Muscle of back (tissue), 3 donors: ENCODE measurements at regions not wholly inside any gene's neighbourhood (a gene's known extent, or its start where the extent isn't known, plus 50 kb on each side); places are given as distances from the start of the nearest gene placed in this dataset.
"Not testable (repeated sequence)": the region's sequence is repeated elsewhere in the genome, so short reads cannot be mapped to it uniquely, and the experiment has no call there.

Experiments used
- DNase-seq, 3 donors: peaks; one replicate each; pipeline versions ENCODE4 v3.0.0 to v3.0.0-alpha.2; 2013

GRCh38 chr12:19764408-19764807, 325.1 kb downstream of the AEBP2 start:
- no peak for DNase-seq

DNA sequence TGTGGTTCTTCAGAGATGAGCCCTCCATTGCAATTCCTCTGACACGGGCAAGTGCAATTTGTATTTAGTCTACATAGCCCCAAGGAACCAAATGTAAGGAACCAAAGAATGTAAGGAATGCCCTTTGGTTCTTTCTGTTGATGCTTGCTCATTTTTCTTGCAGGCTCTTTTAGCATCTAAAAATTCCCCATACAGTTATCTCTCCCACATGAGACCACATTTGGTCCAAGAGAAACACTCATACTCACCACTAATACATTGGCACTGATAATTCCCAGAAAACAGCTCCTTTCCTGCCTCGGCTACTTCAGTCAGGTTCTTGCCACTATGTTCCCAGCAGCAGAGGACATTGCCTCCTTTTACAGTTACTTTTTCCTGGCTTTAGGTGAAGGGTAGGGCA, 332.6 kb downstream of the AEBP2 start:
- DNase-seq: peak in 1 of 3 donors; percentile 70

GRCh38 chr12:19772776-19773175, 333.5 kb downstream of the AEBP2 start:
- DNase-seq: no peak

- no peak for DNase-seq
Observed at GRCh38 chr12:19775241-19775640, 335.9 kb downstream of the AEBP2 start.

GRCh38 chr12:19775976-19776375, 336.7 kb downstream of the AEBP2 start:
- not testable (repeated sequence) for DNase-seq

DNA sequence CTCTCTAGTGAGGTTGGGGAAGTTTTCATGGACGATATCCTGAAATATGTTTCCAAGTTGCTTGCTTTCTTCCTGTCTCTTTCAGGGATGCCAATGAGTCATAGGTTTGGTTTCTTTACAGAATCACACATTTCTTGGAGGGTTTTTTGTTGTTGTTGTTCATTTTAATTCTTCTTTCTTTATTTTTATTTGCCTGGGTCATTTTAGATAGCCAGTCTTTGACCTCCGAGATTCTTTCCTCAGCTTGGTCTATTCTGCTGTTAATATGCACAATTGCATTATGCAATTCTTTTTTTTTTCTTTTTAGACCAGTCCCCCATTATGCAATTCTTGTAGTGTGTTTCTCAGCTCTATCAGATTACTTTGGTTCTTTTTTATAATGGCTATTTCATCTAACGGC, 338.9 kb downstream of the AEBP2 start:
- DNase-seq: no peak

- no peak for DNase-seq
Observed at GRCh38 chr12:19778797-19779196, 339.5 kb downstream of the AEBP2 start.

DNA sequence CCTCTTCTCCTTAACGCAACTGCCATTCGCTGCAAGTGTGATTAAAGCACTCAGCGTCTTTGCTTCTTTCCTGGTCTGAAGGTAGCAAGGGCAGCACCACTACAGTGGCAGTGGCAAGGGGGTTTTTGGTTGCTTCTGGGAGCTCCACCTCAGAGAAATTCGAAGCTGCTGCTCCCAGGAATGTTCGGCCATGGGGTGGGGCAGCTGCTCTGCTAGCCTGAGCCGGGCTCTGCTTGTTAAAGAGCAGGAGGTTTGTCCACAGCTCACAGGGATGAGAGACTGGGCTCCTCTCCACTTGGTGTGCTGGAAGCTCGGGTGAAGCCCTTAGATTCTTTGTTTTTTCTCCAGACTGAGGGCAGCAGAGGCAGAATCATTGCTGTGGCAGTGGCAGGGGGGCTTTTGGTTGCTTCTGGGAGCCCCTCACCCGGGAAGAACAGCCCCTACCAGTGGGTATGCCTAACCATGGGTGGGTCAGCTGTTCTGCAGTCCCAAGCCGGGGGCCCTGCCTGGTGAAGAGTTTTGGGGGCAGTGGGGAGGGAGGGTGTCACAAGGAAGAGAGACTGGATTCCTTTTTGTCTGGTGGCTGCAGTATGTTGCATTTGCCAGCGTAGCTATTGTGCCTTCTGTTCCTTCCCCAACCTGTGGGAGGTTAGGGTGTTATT, 340.2 kb downstream of the AEBP2 start:
- peak in 1 of 3 donors; percentile 33 for DNase-seq

DNA sequence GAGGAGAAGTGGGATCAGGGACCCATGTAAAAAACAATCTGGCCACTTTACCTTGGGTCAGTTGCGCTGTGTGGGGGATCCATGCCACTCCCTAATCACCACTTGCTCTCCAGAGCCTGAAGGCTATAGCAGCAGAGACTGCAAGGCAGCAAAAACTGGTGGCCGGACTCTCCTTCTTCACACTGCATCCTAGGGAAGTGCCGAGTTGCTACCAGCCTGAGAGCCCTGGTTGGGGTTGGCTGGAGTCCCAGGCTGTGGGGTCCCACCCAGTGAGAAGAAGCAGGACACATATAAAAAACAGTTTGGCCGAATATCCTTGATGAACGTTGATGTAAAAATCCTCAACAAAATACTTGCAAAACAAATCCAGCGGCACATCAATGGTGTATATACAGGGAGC, 341.2 kb downstream of the AEBP2 start:
- DNase-seq: no peak

DNA sequence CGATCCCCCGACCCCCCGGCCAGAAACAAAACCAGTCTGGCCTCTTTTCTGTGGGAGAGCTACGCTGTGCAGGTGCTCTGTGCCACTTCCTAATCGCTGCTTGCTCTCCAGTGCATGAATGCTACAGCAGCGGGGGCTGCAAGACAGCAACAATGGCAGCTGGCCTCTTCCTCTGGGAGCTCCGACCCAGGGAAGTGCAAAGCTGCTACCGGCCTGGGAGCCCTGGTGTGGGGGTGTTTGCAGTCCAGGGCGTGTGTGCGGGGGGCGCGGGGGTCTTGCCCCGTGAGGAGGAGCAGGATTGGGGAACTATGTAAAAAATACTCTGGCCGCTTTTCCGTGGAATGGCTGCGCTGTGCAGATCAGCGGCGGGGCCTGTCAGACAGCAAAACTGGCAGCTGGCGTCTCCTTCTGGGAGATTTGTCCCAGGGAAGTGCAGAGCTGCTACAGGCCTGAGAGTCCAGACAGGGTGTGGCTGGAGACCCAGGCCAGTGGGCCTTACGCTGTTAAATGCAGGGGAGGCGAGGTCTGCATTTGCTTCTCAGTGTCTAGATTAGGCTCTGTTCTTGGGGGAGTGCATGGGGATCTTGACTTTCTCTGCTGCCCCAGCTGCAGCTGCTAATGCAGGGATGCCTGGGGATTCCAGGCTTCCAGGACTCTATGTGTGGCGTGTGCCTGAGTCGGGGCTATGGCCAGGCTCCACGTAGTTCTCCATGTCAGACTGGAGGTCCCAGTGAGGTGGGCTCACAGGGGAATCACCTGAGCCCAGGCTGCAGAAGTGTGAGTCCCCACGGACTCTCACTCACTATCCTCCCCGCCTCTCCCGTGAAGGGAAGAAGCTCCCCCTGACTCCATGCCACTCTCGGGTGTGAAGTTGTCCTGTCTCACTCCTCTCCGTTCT, 344.5 kb downstream of the AEBP2 start:
- DNase-seq: peak in 1 of 3 donors; percentile 45

DNA sequence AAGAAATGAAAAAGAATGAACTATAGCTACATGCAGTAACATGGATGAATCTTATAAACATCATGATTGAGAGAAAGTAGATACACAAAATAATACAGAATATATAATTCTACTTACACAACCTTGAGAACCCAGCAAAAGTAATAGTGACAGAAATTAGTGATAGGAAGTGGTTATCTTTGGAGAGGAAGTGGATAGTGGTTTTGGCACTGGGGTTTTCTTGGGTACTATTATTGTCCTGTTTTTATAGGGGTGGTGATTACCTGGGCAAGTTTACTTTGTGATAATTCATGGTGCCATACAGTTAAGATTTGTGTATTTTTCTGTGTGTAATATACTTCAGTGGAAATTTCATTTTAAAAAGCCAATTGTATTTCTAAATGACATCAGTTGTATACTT, 352.7 kb downstream of the AEBP2 start:
- no peak for DNase-seq

GRCh38 chr12:19794116-19794515, 354.8 kb downstream of the AEBP2 start:
- no peak for DNase-seq

- DNase-seq: no peak
Observed at GRCh38 chr12:19799216-19799615, 359.9 kb downstream of the AEBP2 start.

- no peak for DNase-seq
Observed at GRCh38 chr12:19799895-19800602, 360.8 kb downstream of the AEBP2 start.

DNA sequence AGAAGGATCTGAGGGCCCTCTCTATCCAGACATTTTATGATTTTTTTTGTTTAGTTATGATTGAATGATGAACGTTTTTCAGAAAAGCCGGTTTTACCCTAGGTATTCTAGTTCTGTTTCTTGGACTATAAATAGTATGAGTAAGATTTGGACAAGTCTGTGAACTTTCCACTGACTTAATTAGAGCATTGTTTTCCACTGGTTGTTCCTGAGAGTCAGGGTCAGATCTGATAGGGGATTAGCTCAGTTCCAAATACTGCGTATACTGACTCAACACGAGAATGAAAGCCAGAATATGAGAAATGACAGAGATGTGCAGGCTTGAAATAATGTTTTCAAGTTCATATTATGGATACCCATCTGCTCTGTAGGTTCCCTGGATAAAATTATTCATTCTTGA, 361.6 kb downstream of the AEBP2 start:
- peak in 1 of 3 donors; percentile 19 for DNase-seq

- DNase-seq: no peak
Observed at GRCh38 chr12:19801941-19802340, 362.6 kb downstream of the AEBP2 start.

DNA sequence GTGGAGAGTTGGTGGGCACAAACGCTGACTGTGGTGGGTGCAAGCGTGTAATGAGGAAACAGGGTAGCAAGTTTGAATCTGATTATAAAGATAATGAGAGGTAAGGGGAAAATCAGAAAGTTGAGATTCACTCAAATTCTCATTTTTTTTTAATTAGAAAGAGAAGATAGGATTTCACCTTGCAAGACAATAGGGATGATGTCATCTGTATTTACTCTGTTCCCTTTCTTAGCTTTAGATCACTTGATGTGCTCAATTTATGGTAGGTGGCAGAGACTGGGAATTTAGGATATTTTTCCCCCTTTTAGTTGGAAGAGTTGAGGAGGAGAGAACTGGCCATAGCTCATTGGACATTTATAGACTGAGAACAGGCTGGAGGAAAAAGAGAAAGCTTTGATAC, 363.6 kb downstream of the AEBP2 start:
- DNase-seq: no peak

DNA sequence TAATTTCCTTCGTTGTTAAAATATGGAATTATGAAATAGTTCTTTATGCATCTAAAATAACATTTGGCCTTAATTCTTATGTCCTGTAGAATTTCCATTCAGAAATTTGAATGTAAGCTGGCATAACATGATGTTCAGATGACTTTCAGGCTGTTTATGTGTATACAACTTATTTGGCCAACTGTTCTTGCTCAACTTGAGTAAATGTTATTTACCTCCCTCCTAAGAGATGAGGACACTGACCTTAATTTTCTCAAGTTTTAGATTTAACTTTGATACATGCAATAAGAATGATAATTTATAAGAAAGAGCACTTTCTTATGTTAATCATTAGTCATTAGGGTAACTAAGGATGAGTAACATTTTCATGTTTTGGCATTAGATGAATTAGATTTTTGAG, 365.4 kb downstream of the AEBP2 start:
- DNase-seq: no peak

- DNase-seq: no peak
Observed at GRCh38 chr12:19808371-19808770, 369.1 kb downstream of the AEBP2 start.

DNA sequence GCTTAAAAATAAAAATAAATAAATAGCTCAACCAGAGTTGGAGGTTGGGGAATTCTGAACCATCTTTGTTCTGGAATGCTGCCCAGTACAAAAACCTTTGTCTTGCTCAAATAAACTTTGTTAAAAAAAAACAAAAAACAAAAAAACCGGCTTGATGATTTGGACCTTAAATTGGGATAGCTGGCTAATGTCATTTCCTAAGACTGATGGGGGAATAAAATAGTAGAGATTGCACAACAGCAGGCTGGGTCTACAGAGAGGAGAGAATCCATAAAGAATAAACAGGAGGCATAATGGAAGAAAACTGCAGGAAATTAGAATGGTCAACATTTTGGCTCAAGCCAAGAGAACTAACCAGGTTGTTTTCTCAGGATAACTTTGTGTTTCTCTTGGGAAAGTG, 370.9 kb downstream of the AEBP2 start:
- no peak for DNase-seq

GRCh38 chr12:19811922-19812321, 372.6 kb downstream of the AEBP2 start:
- DNase-seq: no peak

DNA sequence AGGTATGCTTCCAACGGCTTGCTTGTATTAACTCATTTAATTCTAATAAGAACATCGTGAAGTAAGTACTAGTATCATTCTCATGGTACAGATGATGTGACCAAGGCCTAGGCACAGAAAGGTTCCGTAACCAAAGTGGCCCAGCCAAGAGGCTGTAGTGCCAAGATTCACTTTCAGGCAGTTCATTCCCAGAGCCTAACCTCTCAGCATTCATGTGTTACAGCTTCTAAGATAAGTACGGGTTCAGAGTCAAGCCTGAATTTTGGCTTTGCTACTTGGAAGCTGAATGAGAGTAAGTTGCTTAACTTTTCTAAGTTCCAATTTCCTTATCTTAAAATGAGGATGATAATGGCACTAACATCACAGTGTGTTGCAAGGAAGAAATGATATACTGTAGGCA, 379.9 kb downstream of the AEBP2 start:
- DNase-seq: no peak

DNA sequence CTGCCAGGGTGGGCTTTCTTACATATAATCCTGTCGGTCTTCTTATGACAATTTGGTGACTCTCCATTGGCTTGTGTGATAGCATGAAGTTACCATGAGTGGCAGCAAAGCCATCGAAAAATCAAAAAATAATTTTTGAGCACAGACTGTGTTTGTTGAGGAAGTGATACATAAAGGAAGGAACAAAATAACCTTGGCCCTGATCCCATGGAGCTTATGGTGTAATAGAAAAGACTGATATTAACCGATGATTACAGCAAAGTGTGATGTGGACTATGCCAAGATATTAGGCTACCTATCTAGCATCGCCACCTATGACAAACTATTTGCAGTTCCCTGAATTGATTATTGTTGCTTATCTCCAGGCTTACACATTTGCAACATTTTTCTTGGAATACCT, 383.2 kb downstream of the AEBP2 start:
- DNase-seq: no peak
